Karpas-422 (cell line): ENCODE measurements at regions not wholly inside any gene's neighbourhood (a gene's known extent, or its start where the extent isn't known, plus 50 kb on each side); places are given as distances from the start of the nearest gene placed in this dataset.

Experiments
- DNase-seq: peaks from one replicate; pipeline ENCODE4 v3.0.0-alpha.2; 2015
- H2AFZ ChIP-seq: fragments of 200-600 bp; sonication (generic); 2 replicates; pipeline ENCODE4 v1.6.1; 2014; ENCODE audit warnings: antibody characterized with exemption, low read length, mixed read lengths
- H3K27ac ChIP-seq: fragments of 200-600 bp; sonication (generic); 2 replicates; pipeline ENCODE4 v1.5.1; 2014; ENCODE audit warnings: mild to moderate bottlenecking, low read length, moderate library complexity
- H3K27me3 ChIP-seq: fragments of 200-600 bp; sonication (generic); 2 replicates; pipeline ENCODE4 v1.6.1; 2014; ENCODE audit warnings: low read length, mixed read lengths
- H3K36me3 ChIP-seq: fragments of 200-600 bp; sonication (generic); 2 replicates; pipeline ENCODE4 v1.6.1; 2014; ENCODE audit warnings: low read length, mixed read lengths; ENCODE audit not compliant: insufficient read depth
- H3K4me1 ChIP-seq: fragments of 200-600 bp; sonication (generic); 2 replicates; pipeline ENCODE4 v1.6.1; 2014; ENCODE audit warnings: mild to moderate bottlenecking, low read length, mixed read lengths
- H3K4me2 ChIP-seq: fragments of 200-600 bp; sonication (generic); 2 replicates; pipeline ENCODE4 v1.6.1; 2014; ENCODE audit warnings: low read length, low read depth, mild to moderate bottlenecking; ENCODE audit not compliant: poor library complexity, severe bottlenecking
- H3K4me3 ChIP-seq: fragments of 200-600 bp; sonication (generic); 2 replicates; pipeline ENCODE4 v1.5.1; 2014; ENCODE audit warnings: mild to moderate bottlenecking, antibody characterized with exemption, low read length, mixed read lengths
- H3K79me2 ChIP-seq: fragments of 200-600 bp; sonication (generic); 2 replicates; pipeline ENCODE4 v1.6.1; 2014; ENCODE audit warnings: mild to moderate bottlenecking, low read length, mixed read lengths
- H3K9ac ChIP-seq: fragments of 200-600 bp; sonication (generic); 2 replicates; pipeline ENCODE4 v1.6.0; 2014; ENCODE audit warnings: low read length
- H3K9me2 ChIP-seq: fragments of 200-600 bp; sonication (generic), shearing (Covaris generic); replicated peaks from 2 replicates; pipeline ENCODE4 v1.6.0; 2014; ENCODE audit warnings: mild to moderate bottlenecking, low read length, moderate library complexity; ENCODE audit not compliant: insufficient read depth
- H3K9me3 ChIP-seq: fragments of 300-700, 200-600 bp; sonication (generic); 2 replicates; pipeline ENCODE4 v1.6.1; 2014; ENCODE audit warnings: low read length, mixed read lengths
- H4K20me1 ChIP-seq: fragments of 200-600 bp; sonication (generic); 2 replicates; pipeline ENCODE4 v1.6.1; 2014; ENCODE audit warnings: mild to moderate bottlenecking, antibody characterized with exemption, low read length, low read depth; ENCODE audit not compliant: insufficient read depth

DNA sequence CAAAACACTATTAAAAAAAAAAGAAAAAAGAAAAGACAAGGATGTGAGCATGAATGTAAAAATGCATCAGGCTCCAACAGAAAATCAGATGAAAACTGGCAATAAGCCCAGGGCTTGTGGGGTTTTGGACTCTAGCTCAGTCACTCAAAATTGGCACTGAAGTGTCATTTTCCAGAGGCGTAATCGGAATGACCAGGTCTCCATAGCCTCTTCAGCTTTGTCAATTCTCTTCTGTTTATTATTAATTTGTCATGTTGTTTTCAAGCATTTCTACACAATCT lies 137.2 kb upstream of the TRHDE start:
- H2AFZ ChIP-seq: no peak overlapping the region
- H3K36me3 ChIP-seq: no peaks in the 10 kb centered on the region
- H3K79me2 ChIP-seq: no peaks in the 10 kb centered on the region
- H3K9me2 ChIP-seq: no peaks in the 10 kb centered on the region
- H3K4me2 ChIP-seq: no peak overlapping the region
- DNase-seq: no peak
- 0 out of 2 replicates have a peak, but pooled peaks cover 2% of the 10 kb centered on the region for H3K27me3 ChIP-seq
- no peaks in the 10 kb centered on the region for H3K4me1 ChIP-seq
- H3K27ac ChIP-seq: no peak overlapping the region
- no peak overlapping the region for H3K4me3 ChIP-seq
- H3K9me3 ChIP-seq: no peaks in the 10 kb centered on the region
- no peaks in the 10 kb centered on the region for H4K20me1 ChIP-seq
- no peak overlapping the region for H3K9ac ChIP-seq

DNA sequence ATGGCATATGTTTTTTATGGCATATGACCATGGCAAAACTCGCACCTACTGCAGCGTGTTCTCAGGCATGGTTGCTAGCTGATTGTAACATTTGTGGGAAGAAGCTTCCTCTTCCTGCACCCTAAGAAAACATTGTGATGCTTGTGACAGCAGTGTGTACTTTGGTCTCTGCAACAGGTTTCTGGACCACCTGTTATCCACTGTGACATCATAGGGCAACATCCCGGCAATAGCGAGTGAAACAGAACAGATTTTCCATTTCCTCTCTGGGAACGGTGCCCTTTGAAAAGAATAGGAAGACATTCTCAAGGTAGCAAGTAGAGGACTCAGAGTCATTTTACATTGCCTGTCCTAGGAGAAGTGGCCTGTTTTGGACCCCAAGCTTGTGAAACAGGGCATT lies 135.4 kb upstream of the TRHDE start:
- no peak for DNase-seq
- no peak overlapping the region for H2AFZ ChIP-seq
- no peaks in the 10 kb centered on the region for H3K79me2 ChIP-seq
- no peak overlapping the region for H3K27ac ChIP-seq
- H3K27me3 ChIP-seq: 0 out of 2 replicates have a peak, but pooled peaks cover 2% of the 10 kb centered on the region
- H3K9me3 ChIP-seq: no peaks in the 10 kb centered on the region
- H3K4me2 ChIP-seq: no peak overlapping the region
- H3K4me1 ChIP-seq: no peaks in the 10 kb centered on the region
- no peaks in the 10 kb centered on the region for H3K36me3 ChIP-seq
- no peak overlapping the region for H3K9ac ChIP-seq
- no peak overlapping the region for H3K4me3 ChIP-seq
- H3K9me2 ChIP-seq: no peaks in the 10 kb centered on the region
- H4K20me1 ChIP-seq: no peaks in the 10 kb centered on the region

- Histone ChIP-seq H3K79me2 (no peaks in the 10 kb centered on the region), H3K27ac (no peak overlapping the region), H3K9me2 (no peaks in the 10 kb centered on the region), H3K9ac (no peak overlapping the region), H3K27me3 (0 out of 2 replicates have a peak, but pooled peaks cover 2% of the 10 kb centered on the region), H3K4me3 (no peak overlapping the region), H3K4me2 (no peak overlapping the region), H3K4me1 (no peaks in the 10 kb centered on the region), H3K9me3 (no peaks in the 10 kb centered on the region), H2AFZ (no peak overlapping the region), H4K20me1 (no peaks in the 10 kb centered on the region), H3K36me3 (no peaks in the 10 kb centered on the region)
- DNase-seq: no peak
Observed at GRCh38 chr12:72139411-72139810, 132.8 kb upstream of the TRHDE start.

DNA sequence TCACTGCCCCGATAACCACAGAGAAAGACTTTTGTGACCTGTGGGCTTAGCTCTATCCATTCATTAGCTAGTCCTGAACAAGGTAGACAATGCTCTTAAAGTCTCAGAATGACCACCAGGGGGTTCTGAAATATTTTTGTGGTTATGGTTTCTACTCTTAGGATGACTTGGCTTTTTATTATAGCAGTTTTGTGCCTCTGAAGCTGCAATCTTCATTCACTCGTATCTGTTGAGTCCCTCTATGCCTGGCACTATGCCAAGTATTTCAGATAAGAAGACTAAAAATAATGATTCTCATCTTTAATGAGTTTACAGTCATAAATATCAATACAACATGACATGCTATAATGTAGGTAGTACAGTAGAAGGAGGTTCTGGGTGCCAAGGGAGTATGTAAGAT lies 130.8 kb upstream of the TRHDE start:
- DNase-seq: peak; percentile 65
- H3K9me2 ChIP-seq: no peaks in the 10 kb centered on the region
- H3K27ac ChIP-seq: no peak overlapping the region
- no peaks in the 10 kb centered on the region for H3K79me2 ChIP-seq
- H3K9ac ChIP-seq: no peak overlapping the region
- no peak overlapping the region for H3K4me2 ChIP-seq
- no peaks in the 10 kb centered on the region for H3K4me1 ChIP-seq
- H2AFZ ChIP-seq: no peak overlapping the region
- H4K20me1 ChIP-seq: no peaks in the 10 kb centered on the region
- no peaks in the 10 kb centered on the region for H3K36me3 ChIP-seq
- H3K9me3 ChIP-seq: no peaks in the 10 kb centered on the region
- H3K27me3 ChIP-seq: 0 out of 2 replicates have a peak, but pooled peaks cover 2% of the 10 kb centered on the region
- H3K4me3 ChIP-seq: no peak overlapping the region

- Histone ChIP-seq H3K9me3 (no peaks in the 10 kb centered on the region), H3K27ac (no peak overlapping the region), H3K27me3 (no peaks in the 10 kb centered on the region), H3K9me2 (no peaks in the 10 kb centered on the region), H2AFZ (no peak overlapping the region), H3K36me3 (no peaks in the 10 kb centered on the region), H3K4me3 (no peak overlapping the region), H4K20me1 (no peaks in the 10 kb centered on the region), H3K4me1 (no peaks in the 10 kb centered on the region), H3K79me2 (no peaks in the 10 kb centered on the region), H3K4me2 (no peak overlapping the region), H3K9ac (no peak overlapping the region)
- no peak for DNase-seq
Observed at GRCh38 chr12:72144553-72144952, 127.6 kb upstream of the TRHDE start.

GRCh38 chr12:72146495-72146894 lies 125.7 kb upstream of the TRHDE start:
- Histone ChIP-seq H3K9ac (no peak overlapping the region), H3K4me2 (no peak overlapping the region), H3K27ac (no peak overlapping the region), H3K27me3 (no peaks in the 10 kb centered on the region), H3K9me2 (no peaks in the 10 kb centered on the region), H3K36me3 (no peaks in the 10 kb centered on the region), H2AFZ (no peak overlapping the region), H3K4me3 (no peak overlapping the region), H3K79me2 (no peaks in the 10 kb centered on the region), H3K4me1 (no peaks in the 10 kb centered on the region), H3K9me3 (no peaks in the 10 kb centered on the region), H4K20me1 (no peaks in the 10 kb centered on the region)
- DNase-seq: no peak

GRCh38 chr12:72148709-72149108 lies 123.5 kb upstream of the TRHDE start:
- no peak for DNase-seq
- no peak overlapping the region for H3K9ac ChIP-seq
- H3K9me2 ChIP-seq: no peaks in the 10 kb centered on the region
- no peak overlapping the region for H2AFZ ChIP-seq
- no peaks in the 10 kb centered on the region for H3K4me1 ChIP-seq
- no peak overlapping the region for H3K4me2 ChIP-seq
- no peaks in the 10 kb centered on the region for H3K36me3 ChIP-seq
- no peak overlapping the region for H3K27ac ChIP-seq
- no peaks in the 10 kb centered on the region for H4K20me1 ChIP-seq
- H3K4me3 ChIP-seq: no peak overlapping the region
- no peaks in the 10 kb centered on the region for H3K79me2 ChIP-seq
- H3K27me3 ChIP-seq: no peaks in the 10 kb centered on the region
- H3K9me3 ChIP-seq: no peaks in the 10 kb centered on the region

- no peaks in the 10 kb centered on the region for H3K27me3 ChIP-seq
Observed at GRCh38 chr12:72162875-72163274, 109.3 kb upstream of the TRHDE start.

GRCh38 chr12:72168851-72169250 lies 103.3 kb upstream of the TRHDE start:
- Histone ChIP-seq H3K9me2 (no peaks in the 10 kb centered on the region), H3K4me3 (no peak overlapping the region), H3K27ac (no peak overlapping the region), H3K79me2 (no peaks in the 10 kb centered on the region), H3K9me3 (no peaks in the 10 kb centered on the region), H4K20me1 (no peaks in the 10 kb centered on the region), H3K9ac (no peak overlapping the region), H2AFZ (no peak overlapping the region), H3K4me1 (no peaks in the 10 kb centered on the region), H3K36me3 (no peaks in the 10 kb centered on the region), H3K27me3 (no peaks in the 10 kb centered on the region), H3K4me2 (no peak overlapping the region)
- no peak for DNase-seq

More at GRCh38 chr12:72162875-72163274, 109.3 kb upstream of the TRHDE start:
- Histone ChIP-seq H3K9ac (no peak overlapping the region), H4K20me1 (no peaks in the 10 kb centered on the region), H3K27ac (no peak overlapping the region), H3K9me2 (no peaks in the 10 kb centered on the region), H3K4me2 (no peak overlapping the region), H3K4me3 (no peak overlapping the region), H3K79me2 (no peaks in the 10 kb centered on the region), H3K4me1 (no peaks in the 10 kb centered on the region), H3K36me3 (no peaks in the 10 kb centered on the region), H3K9me3 (no peaks in the 10 kb centered on the region), H2AFZ (no peak overlapping the region)
- DNase-seq: no peak
